Choroid plexus epithelial cell (primary cell): ENCODE measurements at regions not wholly inside any gene's neighbourhood (a gene's known extent, or its start where the extent isn't known, plus 50 kb on each side); places are given as distances from the start of the nearest gene placed in this dataset.

ENCODE experiments used
- DNase-seq: peaks from one replicate; pipeline ENCODE4 v3.0.0-alpha.2; 2010; ENCODE audit warnings: low read depth
- H3K4me3 ChIP-seq: 2 replicates; pipeline ENCODE4 v1.5.1; 2011; ENCODE audit warnings: low read depth, mild to moderate bottlenecking, control low read depth, low read length, moderate library complexity
- CTCF ChIP-seq: conservative IDR thresholded peaks from 2 replicates; pipeline ENCODE4 v1.5.1; 2011; ENCODE audit warnings: low read depth, mild to moderate bottlenecking, control low read depth, inconsistent platforms, low read length, moderate library complexity

DNA sequence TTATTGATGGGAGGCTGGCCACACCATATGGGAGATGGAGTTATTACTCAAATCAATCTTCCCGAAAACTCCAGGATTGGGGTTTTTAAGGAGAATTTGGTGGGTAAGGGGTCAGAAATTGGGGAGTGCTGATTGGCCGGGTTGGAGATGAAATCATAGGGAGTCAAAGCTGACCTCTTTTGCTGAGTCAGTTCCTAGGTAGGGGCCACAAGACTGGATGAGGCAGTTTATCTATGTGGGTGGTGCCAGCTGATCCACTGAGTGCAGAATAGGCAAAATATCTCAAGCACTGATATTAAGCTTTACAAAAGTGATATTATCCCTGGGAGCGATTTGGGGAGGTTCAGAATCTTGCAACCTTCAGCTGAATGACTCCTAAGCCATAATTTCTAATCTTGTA, 75.7 kb upstream of the CLINT1 start:
- no peak overlapping the region for H3K4me3 ChIP-seq
- TF ChIP-seq CTCF = no peak
- DNase-seq = no peak

- no peak for DNase-seq
- no peak overlapping the region for H3K4me3 ChIP-seq
- no peak for TF ChIP-seq CTCF
Observed at GRCh38 chr5:157933005-157933404, 74.1 kb upstream of the CLINT1 start.

DNA sequence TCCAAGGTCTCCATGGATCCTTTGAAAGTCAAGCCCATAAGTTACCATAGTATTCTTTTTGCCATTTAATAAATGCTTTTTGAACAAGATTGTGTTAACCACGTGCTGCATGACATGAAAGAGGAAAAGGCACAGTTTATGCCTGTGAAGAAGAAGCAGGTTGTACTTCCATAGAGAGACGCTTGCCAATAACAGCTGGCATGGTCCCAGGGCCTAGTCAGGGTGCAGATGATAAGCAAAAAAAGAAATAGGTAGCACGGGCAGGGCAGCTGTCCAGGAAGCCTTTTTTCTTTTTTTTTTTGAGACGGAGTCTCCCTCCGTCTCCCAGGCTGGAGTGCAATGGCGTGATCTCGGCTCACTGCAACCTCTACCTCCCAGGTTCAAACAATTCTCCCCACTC, 71.8 kb upstream of the CLINT1 start:
- TF ChIP-seq CTCF = no peak
- H3K4me3 ChIP-seq = no peak overlapping the region
- DNase-seq = no peak

GRCh38 chr5:157926977-157927376, 68.0 kb upstream of the CLINT1 start:
- no peak overlapping the region for H3K4me3 ChIP-seq
- DNase-seq = no peak
- TF ChIP-seq CTCF = no peak

- no peak for DNase-seq
- H3K4me3 ChIP-seq = no peak overlapping the region
- TF ChIP-seq CTCF = no peak
Observed at GRCh38 chr5:157925786-157926671, 67.1 kb upstream of the CLINT1 start.

DNA sequence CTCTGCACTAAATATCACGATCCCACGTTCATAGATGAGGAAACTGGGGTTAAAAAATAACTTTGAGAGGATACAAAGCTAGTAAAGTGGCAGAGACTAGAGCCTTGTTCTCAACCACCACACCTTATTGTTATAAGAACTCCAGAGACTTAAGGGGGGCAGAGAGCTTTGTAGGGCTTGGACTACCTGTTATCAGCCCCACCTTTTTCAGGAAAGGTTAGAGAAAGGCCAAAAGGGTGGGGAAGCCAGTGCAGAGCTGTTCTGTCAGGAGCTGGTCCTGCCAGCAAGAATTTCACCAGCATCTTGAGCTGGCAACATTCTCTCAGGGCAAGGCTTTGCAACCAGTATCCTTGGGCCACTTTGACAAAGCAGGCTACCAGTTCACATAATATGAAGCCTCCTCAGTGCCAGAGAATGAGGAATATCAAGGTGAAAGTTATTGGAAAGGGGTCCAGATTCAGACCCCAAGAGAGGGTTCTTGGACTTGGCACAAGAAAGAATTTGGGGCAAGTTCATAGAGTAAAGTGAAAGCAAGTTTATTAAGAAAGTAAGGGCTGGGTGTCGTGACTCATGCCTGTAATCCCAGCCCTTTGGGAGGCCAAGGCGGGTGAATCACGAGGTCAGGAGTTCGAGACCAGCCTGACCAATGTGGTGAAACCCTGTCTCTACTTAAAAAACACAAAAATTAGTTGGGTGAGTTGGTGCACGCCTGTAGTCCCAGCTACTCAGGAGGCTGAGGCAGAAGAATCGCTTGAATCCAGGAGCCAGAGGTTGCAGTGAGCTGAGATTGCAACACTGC, 66.2 kb upstream of the CLINT1 start:
- no peak for DNase-seq
- no peak for TF ChIP-seq CTCF
- H3K4me3 ChIP-seq = no peak overlapping the region
